Astrocyte of the spinal cord (primary cell): ENCODE measurements at regions not wholly inside any gene's neighbourhood (a gene's known extent, or its start where the extent isn't known, plus 50 kb on each side); places are given as distances from the start of the nearest gene placed in this dataset.
A peak's percentile ranks its signal among the peaks of the same experiment; 100 is the strongest.

ENCODE experiments used
- DNase-seq: peaks from one replicate; pipeline ENCODE4 v3.0.0; 2011; ENCODE audit warnings: low read depth, low spot score
- H3K4me3 ChIP-seq: 2 replicates; pipeline ENCODE4 v1.5.1; 2011; ENCODE audit warnings: low read depth, mild to moderate bottlenecking, low read length, moderate library complexity
- CTCF ChIP-seq: IDR thresholded peaks from 2 replicates; pipeline ENCODE4 v1.5.1; 2012; ENCODE audit warnings: low read depth, mild to moderate bottlenecking, low read length, inconsistent platforms
- in situ Hi-C: cut with HindIII; loops from 2 replicates; pipeline ENCODE4 v1.10.0; 2017; ENCODE audit warnings: low sequenced_read_pairs

GRCh38 chr7:25294624-25295023, 66.3 kb upstream of the NPVF start:
- TF ChIP-seq CTCF = no peak
- in situ Hi-C loops = no loop called here
- no peak overlapping the region for H3K4me3 ChIP-seq
- no peak for DNase-seq

- in situ Hi-C loops = no loop called here
- H3K4me3 ChIP-seq = no peak overlapping the region
- TF ChIP-seq CTCF = no peak
- DNase-seq = no peak
Observed at GRCh38 chr7:25295387-25295786, 67.1 kb upstream of the NPVF start.

GRCh38 chr7:25296086-25296485, 67.8 kb upstream of the NPVF start:
- in situ Hi-C loops = no loop called here
- no peak for DNase-seq
- TF ChIP-seq CTCF = no peak
- H3K4me3 ChIP-seq = no peak overlapping the region

GRCh38 chr7:25297278-25297677, 69.0 kb upstream of the NPVF start:
- DNase-seq = no peak
- in situ Hi-C loops = no loop called here
- H3K4me3 ChIP-seq = no peak overlapping the region
- no peak for TF ChIP-seq CTCF

- peak; percentile 5 for DNase-seq
- in situ Hi-C loops = no loop called here
- H3K4me3 ChIP-seq = no peak overlapping the region
- TF ChIP-seq CTCF = no peak
Observed at GRCh38 chr7:25303281-25304181, 75.2 kb upstream of the NPVF start.

GRCh38 chr7:25304691-25305090, 76.4 kb upstream of the NPVF start:
- DNase-seq = no peak
- in situ Hi-C loops = no loop called here

More at GRCh38 chr7:25304691-25305090, 76.4 kb upstream of the NPVF start:
- TF ChIP-seq CTCF = no peak
- H3K4me3 ChIP-seq = no peak overlapping the region
